ENCODE measurements at regions not wholly inside any gene's neighbourhood (a gene's known extent, or its start where the extent isn't known, plus 50 kb on each side); places are given as distances from the start of the nearest gene placed in this dataset.
"Not testable (repeated sequence)": the region's sequence is repeated elsewhere in the genome, so short reads cannot be mapped to it uniquely, and the experiment has no call there.

DNA sequence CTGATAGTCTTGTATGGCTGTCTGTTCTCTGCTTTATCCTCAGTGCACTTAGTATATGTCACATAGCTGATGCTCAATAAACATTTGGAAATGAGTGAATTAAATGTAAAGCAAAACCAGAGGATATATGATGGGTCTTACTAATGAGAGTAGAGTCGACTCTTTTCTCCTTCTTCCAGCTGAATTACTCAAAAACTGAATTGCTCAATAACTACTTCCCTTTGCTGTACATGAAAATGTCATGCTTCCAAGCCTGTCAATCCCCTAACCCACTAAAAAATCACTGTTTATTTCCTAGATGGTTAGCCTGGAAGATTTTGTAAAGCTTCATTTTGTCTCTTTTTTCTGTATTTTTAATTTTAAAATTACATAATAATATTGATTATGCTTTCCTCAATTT, 88.0 kb downstream of the OR13A1 start:
- Histone ChIP-seq H3K27me3 (ENCODE audit: control insufficient read depth, low read length) (peaks cover 12% of the 10 kb centered on the region), H3K4me2 (ENCODE audit: low read length) (no peak overlapping the region), H3K36me3 (ENCODE audit: control insufficient read depth, low read length) (no peaks in the 10 kb centered on the region), H3K27ac (ENCODE audit: low read depth, low read length) (no peak overlapping the region), H3K9me3 (ENCODE audit: control insufficient read depth, insufficient read depth, low read length) (peaks cover 16% of the 10 kb centered on the region), H3K4me1 (ENCODE audit: control insufficient read depth, low read length) (no peaks in the 10 kb centered on the region), H4K20me1 (ENCODE audit: control insufficient read depth, insufficient read depth, low read depth, low read length) (no peaks in the 10 kb centered on the region), H3K4me3 (ENCODE audit: low read length) (no peak overlapping the region), H3K79me2 (ENCODE audit: control insufficient read depth, low read length) (no peaks in the 10 kb centered on the region), H3K9me2 (replicated peaks; ENCODE audit: control insufficient read depth, low read length) (no peaks in the 10 kb centered on the region), H3F3A (ENCODE audit: control insufficient read depth, insufficient read depth) (no peaks in the 10 kb centered on the region)
- no peak for TF ChIP-seq EZH2phosphoT487 (IDR thresholded peaks at IDR 0.05; ENCODE audit: borderline replicate concordance, low read length)
- TF ChIP-seq, protein P1, sequence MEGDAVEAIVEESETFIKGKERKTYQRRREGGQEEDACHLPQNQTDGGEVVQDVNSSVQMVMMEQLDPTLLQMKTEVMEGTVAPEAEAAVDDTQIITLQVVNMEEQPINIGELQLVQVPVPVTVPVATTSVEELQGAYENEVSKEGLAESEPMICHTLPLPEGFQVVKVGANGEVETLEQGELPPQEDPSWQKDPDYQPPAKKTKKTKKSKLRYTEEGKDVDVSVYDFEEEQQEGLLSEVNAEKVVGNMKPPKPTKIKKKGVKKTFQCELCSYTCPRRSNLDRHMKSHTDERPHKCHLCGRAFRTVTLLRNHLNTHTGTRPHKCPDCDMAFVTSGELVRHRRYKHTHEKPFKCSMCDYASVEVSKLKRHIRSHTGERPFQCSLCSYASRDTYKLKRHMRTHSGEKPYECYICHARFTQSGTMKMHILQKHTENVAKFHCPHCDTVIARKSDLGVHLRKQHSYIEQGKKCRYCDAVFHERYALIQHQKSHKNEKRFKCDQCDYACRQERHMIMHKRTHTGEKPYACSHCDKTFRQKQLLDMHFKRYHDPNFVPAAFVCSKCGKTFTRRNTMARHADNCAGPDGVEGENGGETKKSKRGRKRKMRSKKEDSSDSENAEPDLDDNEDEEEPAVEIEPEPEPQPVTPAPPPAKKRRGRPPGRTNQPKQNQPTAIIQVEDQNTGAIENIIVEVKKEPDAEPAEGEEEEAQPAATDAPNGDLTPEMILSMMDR (IDR thresholded peaks at IDR 0.05; ENCODE audit: low read depth, low read length, poor library complexity, severe bottlenecking), result no peak

DNA sequence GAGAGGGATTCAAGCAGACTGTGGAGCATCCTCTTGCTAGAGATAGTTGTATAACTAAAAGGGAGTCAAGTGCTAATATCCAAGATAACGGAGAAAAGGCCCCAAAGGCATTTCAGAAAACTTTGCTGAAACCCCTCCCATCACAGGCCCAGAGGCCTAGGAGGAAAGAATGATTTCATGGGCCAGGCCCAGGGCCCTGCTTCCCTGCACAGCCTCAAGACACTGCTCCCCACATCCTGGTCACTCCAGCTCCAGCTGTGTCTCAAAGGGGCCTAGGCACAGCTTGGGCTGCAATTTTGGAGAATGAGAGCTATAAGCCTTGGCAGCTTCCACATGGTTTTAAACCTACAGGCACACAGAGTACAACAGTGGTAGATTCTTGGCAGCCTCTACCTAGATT, 85.6 kb downstream of the OR13A1 start:
- Histone ChIP-seq H3K9me2 (replicated peaks; ENCODE audit: control insufficient read depth, low read length) (no peaks in the 10 kb centered on the region), H3K27me3 (ENCODE audit: control insufficient read depth, low read length) (peaks cover 12% of the 10 kb centered on the region), H3K79me2 (ENCODE audit: control insufficient read depth, low read length) (no peaks in the 10 kb centered on the region), H4K20me1 (ENCODE audit: control insufficient read depth, insufficient read depth, low read depth, low read length) (no peaks in the 10 kb centered on the region), H3K9me3 (ENCODE audit: control insufficient read depth, insufficient read depth, low read length) (peaks cover 16% of the 10 kb centered on the region), H3K4me3 (ENCODE audit: low read length) (no peak overlapping the region), H3F3A (ENCODE audit: control insufficient read depth, insufficient read depth) (no peaks in the 10 kb centered on the region), H3K4me1 (ENCODE audit: control insufficient read depth, low read length) (no peaks in the 10 kb centered on the region), H3K36me3 (ENCODE audit: control insufficient read depth, low read length) (no peaks in the 10 kb centered on the region), H3K4me2 (ENCODE audit: low read length) (no peak overlapping the region), H3K27ac (ENCODE audit: low read depth, low read length) (no peak overlapping the region)
- TF ChIP-seq EZH2phosphoT487 (IDR thresholded peaks at IDR 0.05; ENCODE audit: borderline replicate concordance, low read length), result no peak
- TF ChIP-seq, protein P1 (IDR thresholded peaks at IDR 0.05; ENCODE audit: low read depth, low read length, poor library complexity, severe bottlenecking), result no peak

DNA sequence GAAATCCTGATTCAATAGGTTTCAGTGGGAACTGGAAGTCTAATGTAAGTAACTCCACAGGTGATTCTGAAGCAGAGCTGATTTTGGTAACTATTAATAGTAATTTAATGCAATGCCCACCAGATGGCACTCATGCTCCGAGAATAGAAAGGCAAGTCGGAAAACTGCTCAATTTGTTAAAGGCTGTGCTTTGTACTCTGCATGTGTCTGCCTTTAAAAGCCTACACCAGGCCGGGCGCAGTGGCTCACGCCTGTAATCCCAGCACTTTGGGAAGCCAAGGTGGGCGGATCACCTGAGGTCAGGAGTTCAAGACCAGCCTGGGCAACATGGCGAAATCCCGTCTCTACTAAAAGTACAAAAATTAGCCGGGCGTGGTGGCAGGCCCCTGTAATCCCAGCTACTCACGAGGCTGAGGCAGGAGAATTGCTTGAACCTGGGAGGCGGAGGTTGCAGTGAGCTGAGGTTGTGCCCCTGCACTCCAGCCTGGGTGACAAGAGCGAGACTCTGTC, 80.1 kb downstream of the OR13A1 start:
- H3K4me3 ChIP-seq (ENCODE audit: low read length); H3F3A ChIP-seq (ENCODE audit: control insufficient read depth, insufficient read depth); H4K20me1 ChIP-seq (ENCODE audit: control insufficient read depth, insufficient read depth, low read depth, low read length); H3K27ac ChIP-seq (ENCODE audit: low read depth, low read length); H3K9me2 ChIP-seq (replicated peaks; ENCODE audit: control insufficient read depth, low read length); H3K9me3 ChIP-seq (ENCODE audit: control insufficient read depth, insufficient read depth, low read length); H3K36me3 ChIP-seq (ENCODE audit: control insufficient read depth, low read length); H3K27me3 ChIP-seq (ENCODE audit: control insufficient read depth, low read length); H3K4me2 ChIP-seq (ENCODE audit: low read length); H3K4me1 ChIP-seq (ENCODE audit: control insufficient read depth, low read length); H3K79me2 ChIP-seq (ENCODE audit: control insufficient read depth, low read length): not testable (repeated sequence)
- TF ChIP-seq, protein P1 (IDR thresholded peaks at IDR 0.05; ENCODE audit: low read depth, low read length, poor library complexity, severe bottlenecking), result peak; percentile 44

DNA sequence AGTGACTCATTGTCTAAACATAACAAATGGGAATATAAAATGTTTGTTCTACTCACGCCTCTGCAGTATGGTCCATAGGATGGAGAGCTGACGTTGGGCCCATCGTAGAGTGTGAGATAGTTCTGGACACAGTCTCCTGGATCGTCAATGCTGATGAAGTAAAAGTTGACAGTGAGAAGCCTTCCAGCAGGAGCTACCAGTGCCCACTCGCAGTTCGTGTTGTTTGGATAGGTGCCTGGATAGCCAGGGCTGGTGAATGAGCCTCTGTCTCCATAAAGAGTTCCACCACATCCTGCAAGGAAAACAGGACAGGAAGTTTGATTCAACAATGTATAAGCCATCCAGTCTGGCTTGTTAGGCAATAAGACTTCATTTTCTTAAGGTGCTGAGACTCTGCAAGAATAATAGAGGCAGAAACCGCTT, 79.6 kb downstream of the OR13A1 start:
- TF ChIP-seq, protein P1 (IDR thresholded peaks at IDR 0.05; ENCODE audit: low read depth, low read length, poor library complexity, severe bottlenecking), result no peak
- TF ChIP-seq EZH2phosphoT487 (IDR thresholded peaks at IDR 0.05; ENCODE audit: borderline replicate concordance, low read length), result no peak
- Histone ChIP-seq H3K27me3 (ENCODE audit: control insufficient read depth, low read length) (no peaks in the 10 kb centered on the region), H3K36me3 (ENCODE audit: control insufficient read depth, low read length) (no peaks in the 10 kb centered on the region), H3K4me3 (ENCODE audit: low read length) (no peak overlapping the region), H3K79me2 (ENCODE audit: control insufficient read depth, low read length) (no peaks in the 10 kb centered on the region), H3K9me3 (ENCODE audit: control insufficient read depth, insufficient read depth, low read length) (no peaks in the 10 kb centered on the region), H3K4me2 (ENCODE audit: low read length) (no peak overlapping the region), H3K9me2 (replicated peaks; ENCODE audit: control insufficient read depth, low read length) (no peaks in the 10 kb centered on the region), H3K4me1 (ENCODE audit: control insufficient read depth, low read length) (peaks cover 8% of the 10 kb centered on the region), H4K20me1 (ENCODE audit: control insufficient read depth, insufficient read depth, low read depth, low read length) (no peaks in the 10 kb centered on the region), H3K27ac (ENCODE audit: low read depth, low read length) (no peak overlapping the region), H3F3A (ENCODE audit: control insufficient read depth, insufficient read depth) (no peaks in the 10 kb centered on the region; the same call in 1 of the 2 replicates)
